ENCODE measurements at regions not wholly inside any gene's neighbourhood (a gene's known extent, or its start where the extent isn't known, plus 50 kb on each side); places are given as distances from the start of the nearest gene placed in this dataset.
"Not testable (repeated sequence)": the region's sequence is repeated elsewhere in the genome, so short reads cannot be mapped to it uniquely, and the experiment has no call there.

GRCh38 chr2:224174990-224175389 lies 135.9 kb upstream of the SERPINE2 start:
- no peak for DNase-seq (ENCODE audit: low read depth)

GRCh38 chr2:224174521-224174920 lies 135.4 kb upstream of the SERPINE2 start:
- no peak for DNase-seq (ENCODE audit: low read depth)

DNA sequence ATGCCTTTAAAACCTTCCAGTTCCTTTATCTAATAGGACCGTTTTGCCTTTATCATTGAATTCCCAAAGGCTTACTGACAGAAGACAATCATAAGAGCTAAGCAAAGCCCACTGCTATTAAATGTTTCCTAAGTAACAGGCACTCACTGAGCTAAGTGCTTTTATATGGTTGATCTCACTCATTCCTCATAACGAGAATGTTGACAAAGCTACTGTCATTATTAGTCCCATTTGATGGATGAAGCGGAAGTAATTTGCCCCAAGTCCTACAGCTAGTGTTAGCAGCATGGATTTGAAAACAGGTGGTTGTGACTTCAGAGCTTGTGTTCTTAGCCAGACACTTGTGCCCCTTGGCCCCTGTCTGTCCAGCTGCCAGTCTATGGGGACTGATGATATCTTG lies 134.8 kb upstream of the SERPINE2 start:
- DNase-seq (ENCODE audit: low read depth): no peak

GRCh38 chr2:224173210-224173609 lies 134.1 kb upstream of the SERPINE2 start:
- no peak for DNase-seq (ENCODE audit: low read depth)

DNA sequence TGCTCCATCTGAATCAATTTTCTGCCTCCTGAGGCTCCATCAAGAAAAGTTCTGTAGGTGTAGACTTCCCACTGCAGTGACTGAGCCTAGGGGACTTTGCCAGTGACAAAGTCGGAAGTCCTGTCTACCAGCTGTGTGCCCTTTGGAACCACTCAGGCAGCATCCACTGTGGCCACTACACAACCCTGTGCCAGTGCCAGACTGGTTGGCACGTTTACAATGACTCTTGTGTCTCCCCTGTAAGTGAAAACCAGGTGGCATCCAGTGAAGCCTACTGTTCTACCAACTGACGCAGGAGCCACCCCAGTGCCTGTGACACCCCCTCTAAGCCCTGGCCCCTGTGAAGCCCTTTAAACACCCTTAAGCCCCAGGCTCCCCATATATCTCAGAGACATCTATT lies 132.1 kb upstream of the SERPINE2 start:
- no peak for DNase-seq (ENCODE audit: low read depth)

DNA sequence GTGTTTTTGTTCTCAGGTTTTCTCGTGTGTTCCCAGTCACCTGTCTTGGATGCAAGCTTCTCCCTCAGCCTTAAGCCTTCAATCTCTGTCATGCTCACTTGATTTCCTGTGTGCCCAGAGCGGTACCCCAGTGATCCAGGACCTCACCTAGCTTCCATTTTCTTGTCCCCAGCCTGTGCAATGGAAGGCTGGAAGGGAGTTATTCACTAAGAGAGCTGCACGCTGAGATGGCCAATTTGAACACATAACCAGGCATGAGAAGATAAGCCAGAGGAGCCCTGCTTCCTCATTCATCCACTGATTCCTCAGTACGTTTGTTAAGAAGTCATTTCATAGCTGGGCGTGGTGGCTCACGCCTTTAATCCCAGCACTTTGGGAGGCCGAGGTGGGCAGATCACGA lies 130.8 kb upstream of the SERPINE2 start:
- DNase-seq (ENCODE audit: low read depth): no peak

GRCh38 chr2:224167781-224168180 lies 128.7 kb upstream of the SERPINE2 start:
- not testable (repeated sequence) for DNase-seq (ENCODE audit: low read depth)

DNA sequence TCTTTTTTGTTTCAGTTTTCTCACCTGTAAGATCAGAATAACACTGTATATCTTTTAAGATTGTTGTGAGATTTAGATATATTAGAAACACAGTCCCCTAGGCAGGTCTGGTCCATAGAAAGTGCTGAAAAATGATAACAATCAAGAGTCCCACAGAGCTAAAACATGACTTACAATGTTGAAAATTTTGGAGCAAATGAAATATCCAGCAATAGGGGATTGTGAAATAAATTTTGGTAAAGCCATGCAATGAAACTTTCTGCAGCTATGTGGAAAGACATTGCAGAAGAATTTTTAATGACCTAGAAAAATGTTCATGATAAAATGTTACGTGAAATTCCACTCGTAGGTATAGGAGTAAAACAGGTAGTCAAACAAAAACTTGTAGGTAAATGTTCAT lies 127.6 kb upstream of the SERPINE2 start:
- DNase-seq (ENCODE audit: low read depth): no peak

GRCh38 chr2:224165901-224166319 lies 126.8 kb upstream of the SERPINE2 start:
- DNase-seq (ENCODE audit: low read depth): peak; percentile 72

GRCh38 chr2:224163566-224164307 lies 124.7 kb upstream of the SERPINE2 start:
- no peak for DNase-seq (ENCODE audit: low read depth)

DNA sequence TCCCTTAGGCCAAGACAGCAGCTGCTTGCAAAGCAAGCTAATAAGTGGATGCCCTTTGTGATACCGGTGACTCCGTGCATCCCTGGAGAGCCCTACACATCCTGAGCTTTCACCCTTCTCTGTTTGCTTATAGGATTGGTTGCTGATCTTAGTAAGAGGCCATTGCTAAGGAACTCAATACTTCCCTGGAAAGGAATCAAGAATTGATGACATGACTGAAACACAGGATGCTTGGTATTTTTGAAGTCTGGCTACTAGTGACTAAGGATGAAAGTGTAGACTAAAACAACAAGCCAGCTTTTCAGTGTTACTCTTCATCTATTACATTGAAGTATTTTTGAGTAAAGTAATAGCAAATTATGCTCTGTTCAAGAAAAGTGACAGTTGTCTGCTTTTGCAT lies 123.0 kb upstream of the SERPINE2 start:
- no peak for DNase-seq (ENCODE audit: low read depth)

GRCh38 chr2:224161712-224162111 lies 122.6 kb upstream of the SERPINE2 start:
- no peak for DNase-seq (ENCODE audit: low read depth)

- no peak for DNase-seq (ENCODE audit: low read depth)
Measured at GRCh38 chr2:224160917-224161316, 121.8 kb upstream of the SERPINE2 start.

- DNase-seq (ENCODE audit: low read depth): no peak
Measured at GRCh38 chr2:224159345-224159928, 120.4 kb upstream of the SERPINE2 start.

DNA sequence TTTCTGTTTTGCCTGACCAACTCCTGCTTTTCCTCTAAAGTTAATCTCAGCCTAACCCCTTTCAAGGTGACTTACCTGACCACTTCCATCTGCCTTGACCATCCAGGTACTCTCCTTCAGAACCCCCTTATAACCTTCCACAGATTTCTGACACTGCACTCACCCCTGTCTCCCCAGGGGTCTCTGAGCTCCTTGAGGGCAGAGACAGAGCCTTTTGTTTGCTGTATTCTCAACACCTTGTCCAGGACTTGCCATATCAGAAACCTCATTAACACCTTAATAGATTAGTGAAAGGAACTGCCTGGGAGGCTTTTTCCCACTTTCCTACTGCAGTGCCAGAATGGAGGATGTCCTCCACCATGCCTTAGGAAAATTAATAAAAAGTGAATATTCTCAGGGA lies 119.7 kb upstream of the SERPINE2 start:
- no peak for DNase-seq (ENCODE audit: low read depth)

DNA sequence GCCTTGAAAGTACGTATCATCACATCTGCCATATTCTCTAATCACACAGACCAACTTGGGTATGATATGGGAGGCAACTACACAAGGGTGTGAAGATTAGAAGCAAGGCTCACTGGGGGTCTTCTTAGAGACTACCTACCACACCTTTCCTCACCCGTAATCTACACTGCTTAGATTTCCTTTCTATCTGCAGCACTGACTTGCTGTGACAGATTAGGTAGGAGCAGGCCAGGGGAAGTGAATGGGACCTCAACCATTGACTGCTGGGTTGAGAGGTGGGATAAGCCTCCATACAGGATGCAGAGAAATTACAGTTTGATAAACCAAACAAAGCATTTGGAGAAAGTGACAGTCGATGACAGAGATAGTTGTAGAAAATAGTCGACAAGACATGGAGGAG lies 119.0 kb upstream of the SERPINE2 start:
- DNase-seq (ENCODE audit: low read depth): no peak

DNA sequence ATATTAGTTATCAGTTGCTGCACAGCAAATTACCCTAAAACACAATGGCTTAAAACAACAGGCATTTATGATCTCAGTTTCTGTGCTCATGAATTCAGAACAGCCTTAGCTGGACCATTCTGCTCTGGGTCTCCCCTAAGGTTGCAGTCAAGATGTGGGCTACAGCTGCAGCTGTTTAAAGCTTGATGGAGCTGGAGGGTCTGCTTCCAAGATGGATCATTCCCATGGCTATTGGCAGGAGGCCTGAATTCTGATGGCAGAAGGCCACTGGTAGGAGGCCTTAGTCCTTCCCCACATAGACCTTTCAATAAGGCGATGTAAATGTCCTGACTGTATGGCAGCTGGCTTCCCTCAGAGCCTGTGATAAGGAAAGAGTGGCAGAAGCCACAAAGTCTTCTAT lies 118.6 kb upstream of the SERPINE2 start:
- no peak for DNase-seq (ENCODE audit: low read depth)

DNA sequence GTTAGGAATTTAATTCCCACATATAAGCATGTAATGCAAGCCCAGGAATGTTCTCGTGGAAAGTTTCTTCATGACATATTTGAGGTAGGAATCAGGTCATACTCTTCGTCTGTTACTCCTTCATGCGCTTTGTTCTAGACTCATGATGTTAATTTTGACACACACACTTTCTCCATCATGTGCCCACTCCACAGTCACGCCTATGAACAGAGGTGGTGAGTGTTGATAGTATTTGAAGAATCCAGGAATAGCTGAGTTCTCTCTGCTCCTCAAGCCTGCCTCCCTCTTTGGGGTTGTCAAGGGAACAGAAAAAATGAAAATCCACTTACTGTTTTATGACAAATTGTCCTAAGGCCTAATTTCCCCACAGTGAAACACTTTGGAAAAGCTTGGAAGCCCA lies 117.3 kb upstream of the SERPINE2 start:
- DNase-seq (ENCODE audit: low read depth): no peak

- DNase-seq (ENCODE audit: low read depth): no peak
Measured at GRCh38 chr2:224155896-224156295, 116.8 kb upstream of the SERPINE2 start.

- no peak for DNase-seq (ENCODE audit: low read depth)
Measured at GRCh38 chr2:224155371-224155770, 116.3 kb upstream of the SERPINE2 start.

- DNase-seq (ENCODE audit: low read depth): no peak
Measured at GRCh38 chr2:224151680-224152310, 112.7 kb upstream of the SERPINE2 start.

- DNase-seq (ENCODE audit: low read depth): peak; percentile 42
Measured at GRCh38 chr2:224151161-224151560, 112.1 kb upstream of the SERPINE2 start.

- DNase-seq (ENCODE audit: low read depth): not testable (repeated sequence)
Measured at GRCh38 chr2:224148058-224148457, 109.0 kb upstream of the SERPINE2 start.

Measured in GM04504 (cell line).